ENCODE measurements at regions not wholly inside any gene's neighbourhood (a gene's known extent, or its start where the extent isn't known, plus 50 kb on each side); places are given as distances from the start of the nearest gene placed in this dataset.

- no peaks in the 10 kb centered on the region for H3K27me3 ChIP-seq (ENCODE audit: insufficient read depth, low read length)
- H3K4me3 ChIP-seq (ENCODE audit: low read length), result no peak overlapping the region
- H3K9me3 ChIP-seq (ENCODE audit: low read depth, low read length), result no peaks in the 10 kb centered on the region
- H3K4me1 ChIP-seq (ENCODE audit: insufficient read depth, low read length), result no peaks in the 10 kb centered on the region
Observed at GRCh38 chr13:75123428-75123827, 358.5 kb downstream of the TBC1D4 start.

DNA sequence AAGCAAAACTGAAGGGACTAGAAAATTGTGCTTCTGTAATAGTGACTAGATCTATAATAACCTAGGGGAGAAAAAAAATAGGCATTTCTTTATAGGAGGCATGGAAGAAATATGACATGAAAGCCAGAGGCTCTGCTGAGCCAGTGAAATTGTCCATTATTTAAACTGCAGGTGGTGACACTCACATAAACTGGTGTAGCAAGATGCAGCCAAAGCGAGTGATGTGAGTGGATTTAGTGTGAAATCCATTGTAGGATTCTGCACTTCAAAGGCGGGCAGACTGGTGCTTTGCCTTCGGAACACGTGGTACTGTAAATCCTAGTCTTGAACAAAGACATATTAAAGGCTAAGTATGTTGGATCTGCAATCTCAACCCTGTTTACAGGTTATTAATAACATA, 361.9 kb downstream of the TBC1D4 start:
- Histone ChIP-seq H3K9me3 (ENCODE audit: low read depth, low read length) (no peaks in the 10 kb centered on the region), H3K27me3 (ENCODE audit: insufficient read depth, low read length) (no peaks in the 10 kb centered on the region), H3K4me3 (ENCODE audit: low read length) (no peak overlapping the region), H3K4me1 (ENCODE audit: insufficient read depth, low read length) (no peaks in the 10 kb centered on the region)

- H3K27me3 ChIP-seq (ENCODE audit: insufficient read depth, low read length), result no peaks in the 10 kb centered on the region
- no peaks in the 10 kb centered on the region for H3K9me3 ChIP-seq (ENCODE audit: low read depth, low read length)
- no peak overlapping the region for H3K4me3 ChIP-seq (ENCODE audit: low read length)
- no peaks in the 10 kb centered on the region for H3K4me1 ChIP-seq (ENCODE audit: insufficient read depth, low read length)
Observed at GRCh38 chr13:75115171-75115570, 366.8 kb downstream of the TBC1D4 start.

GRCh38 chr13:75103976-75104375, 378.0 kb downstream of the TBC1D4 start:
- H3K4me3 ChIP-seq (ENCODE audit: low read length), result no peak overlapping the region
- peaks cover 4% of the 10 kb centered on the region for H3K27me3 ChIP-seq (ENCODE audit: insufficient read depth, low read length)
- H3K9me3 ChIP-seq (ENCODE audit: low read depth, low read length), result peaks cover 9% of the 10 kb centered on the region
- no peaks in the 10 kb centered on the region for H3K4me1 ChIP-seq (ENCODE audit: insufficient read depth, low read length)

- no peaks in the 10 kb centered on the region for H3K4me1 ChIP-seq (ENCODE audit: insufficient read depth, low read length)
- peaks cover 4% of the 10 kb centered on the region for H3K27me3 ChIP-seq (ENCODE audit: insufficient read depth, low read length)
- no peak overlapping the region for H3K4me3 ChIP-seq (ENCODE audit: low read length)
- H3K9me3 ChIP-seq (ENCODE audit: low read depth, low read length), result peaks cover 8% of the 10 kb centered on the region
Observed at GRCh38 chr13:75102001-75102716, 379.8 kb downstream of the TBC1D4 start.

- Histone ChIP-seq H3K4me3 (ENCODE audit: low read length) (no peak overlapping the region), H3K27me3 (ENCODE audit: insufficient read depth, low read length) (no peaks in the 10 kb centered on the region), H3K9me3 (ENCODE audit: low read depth, low read length) (peaks cover under 1% of the 10 kb centered on the region), H3K4me1 (ENCODE audit: insufficient read depth, low read length) (no peaks in the 10 kb centered on the region)
Observed at GRCh38 chr13:75101348-75101747, 380.6 kb downstream of the TBC1D4 start.

GRCh38 chr13:75092143-75092542, 389.8 kb downstream of the TBC1D4 start:
- H3K4me1 ChIP-seq (ENCODE audit: insufficient read depth, low read length), result no peaks in the 10 kb centered on the region
- no peak overlapping the region for H3K4me3 ChIP-seq (ENCODE audit: low read length)
- H3K9me3 ChIP-seq (ENCODE audit: low read depth, low read length), result no peaks in the 10 kb centered on the region
- no peaks in the 10 kb centered on the region for H3K27me3 ChIP-seq (ENCODE audit: insufficient read depth, low read length)

GRCh38 chr13:75091718-75092117, 390.3 kb downstream of the TBC1D4 start:
- Histone ChIP-seq H3K4me1 (ENCODE audit: insufficient read depth, low read length) (no peaks in the 10 kb centered on the region), H3K27me3 (ENCODE audit: insufficient read depth, low read length) (no peaks in the 10 kb centered on the region), H3K4me3 (ENCODE audit: low read length) (no peak overlapping the region), H3K9me3 (ENCODE audit: low read depth, low read length) (no peaks in the 10 kb centered on the region)

DNA sequence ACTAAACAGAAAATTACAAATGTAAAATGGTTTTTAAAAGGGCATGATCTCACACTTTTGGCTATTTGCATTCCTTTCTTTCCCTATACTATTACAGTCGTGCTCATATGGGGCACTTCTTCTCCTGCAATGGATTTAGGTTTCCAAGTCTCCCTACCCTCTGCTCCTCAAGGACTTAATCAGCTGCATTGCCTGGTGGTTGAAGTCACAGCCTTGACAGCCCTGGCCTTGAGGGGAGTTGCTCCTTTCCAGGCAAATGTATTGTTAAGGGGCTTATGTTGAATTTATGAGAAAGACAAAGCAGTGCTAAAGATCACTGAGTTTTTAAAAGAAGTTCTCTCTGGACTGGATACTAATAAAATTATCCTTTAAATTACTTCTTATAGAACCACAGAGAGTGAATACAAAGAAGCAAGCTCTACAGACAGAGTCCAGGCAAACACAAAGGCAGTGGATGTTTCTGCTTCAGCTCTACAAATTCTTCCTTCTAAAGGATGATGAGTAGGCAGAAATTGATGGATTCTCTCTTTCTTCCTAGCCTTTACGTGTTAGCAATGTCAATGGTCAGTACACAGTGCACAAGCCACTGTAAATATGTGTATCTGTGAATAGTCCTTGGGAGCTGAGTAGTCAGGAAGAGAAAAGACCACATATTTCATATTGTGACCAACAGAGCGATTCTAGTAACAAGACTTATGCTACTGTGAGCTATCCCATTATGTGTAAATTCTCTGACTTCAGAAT, 390.9 kb downstream of the TBC1D4 start:
- Histone ChIP-seq H3K9me3 (ENCODE audit: low read depth, low read length) (no peaks in the 10 kb centered on the region), H3K4me1 (ENCODE audit: insufficient read depth, low read length) (no peaks in the 10 kb centered on the region), H3K4me3 (ENCODE audit: low read length) (no peak overlapping the region), H3K27me3 (ENCODE audit: insufficient read depth, low read length) (no peaks in the 10 kb centered on the region)

GRCh38 chr13:75088915-75089314, 393.1 kb downstream of the TBC1D4 start:
- Histone ChIP-seq H3K4me1 (ENCODE audit: insufficient read depth, low read length) (no peaks in the 10 kb centered on the region), H3K27me3 (ENCODE audit: insufficient read depth, low read length) (no peaks in the 10 kb centered on the region), H3K9me3 (ENCODE audit: low read depth, low read length) (no peaks in the 10 kb centered on the region), H3K4me3 (ENCODE audit: low read length) (no peak overlapping the region)

DNA sequence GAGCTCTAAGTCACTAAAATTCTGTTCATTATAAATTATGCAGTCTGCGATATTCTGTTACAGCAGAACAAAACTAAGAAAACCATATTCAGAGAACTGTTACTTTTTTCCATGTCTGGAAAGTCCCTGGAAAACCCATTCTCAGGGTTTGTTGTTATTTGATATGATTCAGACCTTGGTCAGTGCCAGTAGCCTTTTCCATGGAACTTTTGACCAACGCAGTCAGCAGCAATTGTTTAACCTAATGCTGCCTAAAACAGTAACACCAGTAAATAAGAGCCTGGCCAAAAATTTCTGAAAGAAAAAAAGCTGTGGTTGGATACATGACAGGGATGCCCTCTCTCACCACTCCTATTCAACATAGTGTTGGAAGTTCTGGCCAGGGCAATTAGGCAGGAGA, 402.7 kb downstream of the TBC1D4 start:
- no peaks in the 10 kb centered on the region for H3K4me1 ChIP-seq (ENCODE audit: insufficient read depth, low read length)
- no peaks in the 10 kb centered on the region for H3K9me3 ChIP-seq (ENCODE audit: low read depth, low read length)
- no peak overlapping the region for H3K4me3 ChIP-seq (ENCODE audit: low read length)
- H3K27me3 ChIP-seq (ENCODE audit: insufficient read depth, low read length), result no peaks in the 10 kb centered on the region

DNA sequence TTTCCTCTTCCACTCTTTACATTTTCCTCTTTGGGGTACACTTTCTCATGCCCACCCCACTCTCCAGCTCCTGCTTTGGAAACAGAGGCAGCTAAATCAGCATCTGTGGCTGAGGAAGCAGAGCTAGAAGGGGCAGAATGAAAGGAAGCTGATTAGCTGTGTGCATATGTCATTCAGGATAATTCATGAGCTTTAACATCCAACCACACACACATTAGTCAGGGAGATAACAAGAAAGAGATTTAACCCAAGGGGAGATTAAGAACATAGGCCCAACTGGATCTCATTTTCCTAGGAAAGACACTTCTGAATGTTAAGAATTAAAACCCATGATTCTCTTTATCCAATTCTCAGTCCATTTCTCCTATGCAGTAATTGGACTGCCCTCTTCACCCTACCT, 405.5 kb downstream of the TBC1D4 start:
- Histone ChIP-seq H3K9me3 (ENCODE audit: low read depth, low read length) (no peaks in the 10 kb centered on the region), H3K4me3 (ENCODE audit: low read length) (no peak overlapping the region), H3K4me1 (ENCODE audit: insufficient read depth, low read length) (no peaks in the 10 kb centered on the region), H3K27me3 (ENCODE audit: insufficient read depth, low read length) (no peaks in the 10 kb centered on the region)

- Histone ChIP-seq H3K4me3 (ENCODE audit: low read length) (no peak overlapping the region), H3K9me3 (ENCODE audit: low read depth, low read length) (no peaks in the 10 kb centered on the region), H3K4me1 (ENCODE audit: insufficient read depth, low read length) (no peaks in the 10 kb centered on the region), H3K27me3 (ENCODE audit: insufficient read depth, low read length) (no peaks in the 10 kb centered on the region)
Observed at GRCh38 chr13:75073786-75074185, 408.2 kb downstream of the TBC1D4 start.

- H3K9me3 ChIP-seq (ENCODE audit: low read depth, low read length), result no peaks in the 10 kb centered on the region
- H3K4me1 ChIP-seq (ENCODE audit: insufficient read depth, low read length), result no peaks in the 10 kb centered on the region
- no peaks in the 10 kb centered on the region for H3K27me3 ChIP-seq (ENCODE audit: insufficient read depth, low read length)
- H3K4me3 ChIP-seq (ENCODE audit: low read length), result no peak overlapping the region
Observed at GRCh38 chr13:75072891-75073290, 409.1 kb downstream of the TBC1D4 start.

- Histone ChIP-seq H3K4me1 (ENCODE audit: insufficient read depth, low read length) (no peaks in the 10 kb centered on the region), H3K27me3 (ENCODE audit: insufficient read depth, low read length) (no peaks in the 10 kb centered on the region), H3K9me3 (ENCODE audit: low read depth, low read length) (no peaks in the 10 kb centered on the region), H3K4me3 (ENCODE audit: low read length) (no peak overlapping the region)
Observed at GRCh38 chr13:75072368-75072767, 409.6 kb downstream of the TBC1D4 start.

DNA sequence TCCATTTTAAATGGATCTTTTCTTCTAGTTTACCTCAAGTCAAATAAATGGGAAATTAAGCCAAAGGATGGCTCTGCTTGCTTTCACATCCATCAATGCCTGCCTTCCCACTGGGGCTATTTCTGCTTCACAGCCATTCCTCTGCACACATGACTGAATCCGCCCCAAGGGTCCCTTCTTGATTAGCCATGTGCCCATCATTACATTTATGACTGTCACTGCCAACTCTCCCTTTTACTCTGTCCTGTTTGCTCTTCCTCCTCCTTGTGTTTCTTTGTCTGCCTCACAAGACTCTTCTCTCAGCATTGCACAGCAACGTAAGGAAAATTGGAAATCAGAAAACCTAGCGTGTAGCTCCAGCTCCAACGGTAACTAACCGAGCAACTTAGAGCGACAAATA, 410.2 kb downstream of the TBC1D4 start:
- Histone ChIP-seq H3K27me3 (ENCODE audit: insufficient read depth, low read length) (no peaks in the 10 kb centered on the region), H3K4me3 (ENCODE audit: low read length) (no peak overlapping the region), H3K4me1 (ENCODE audit: insufficient read depth, low read length) (no peaks in the 10 kb centered on the region), H3K9me3 (ENCODE audit: low read depth, low read length) (no peaks in the 10 kb centered on the region)
